Esophagus squamous epithelium (tissue), 5 donors: ENCODE measurements at regions not wholly inside any gene's neighbourhood (a gene's known extent, or its start where the extent isn't known, plus 50 kb on each side); places are given as distances from the start of the nearest gene placed in this dataset.

Experiments
- DNase-seq: peaks from one replicate; lab custom pipeline; 2025; lab: John Stamatoyannopoulos, UW
- H3K27ac ChIP-seq, 4 donors: fragments of 200-600 bp; sonication (generic); one replicate each; pipeline ENCODE4 v1.5.1; 2016 to 2019; ENCODE audit warnings: mild to moderate bottlenecking in 1 of 4
- H3K27me3 ChIP-seq, 4 donors: fragments of 200-600 bp; sonication (generic); 1 replicate in 3 of 4; 2 replicates in 1 of 4; pipeline versions ENCODE4 v1.5.1 to v1.6.0; 2017 to 2021; ENCODE audit warnings: antibody characterized with exemption in 1 of 4
- H3K36me3 ChIP-seq, 3 donors: fragments of 200-600 bp; sonication (generic); one replicate each; pipeline ENCODE4 v1.5.1; 2016 to 2019
- H3K4me1 ChIP-seq, 3 donors: fragments of 200-600 bp; sonication (generic); one replicate each; pipeline ENCODE4 v1.5.1; 2017 to 2019
- H3K4me3 ChIP-seq, 4 donors: fragments of 200-600 bp; sonication (generic); 1 replicate in 3 of 4; 2 replicates in 1 of 4; pipeline ENCODE4 v1.5.1; 2016 to 2019; ENCODE audit warnings: mild to moderate bottlenecking in 2 of 4, moderate library complexity in 1 of 4
- H3K9me3 ChIP-seq, 3 donors: fragments of 200-600 bp; sonication (generic); one replicate each; pipeline ENCODE4 v1.5.1; 2016 to 2019
- POLR2A ChIP-seq, 4 donors: fragments of 450-650 bp; IDR thresholded peaks; one replicate each; pipeline ENCODE4 v1.6.1; 2017; ENCODE audit warnings: antibody characterized with exemption in 4 of 4, mild to moderate bottlenecking in 4 of 4, moderate library complexity in 3 of 4
- WGBS, 2 donors: methylation state at CpG; one replicate each; pipeline ENCODE4 v1.1.5; 2018; 5-methylcytosine and 5-hydroxymethylcytosine counted together
- intact Hi-C: fragments of 100-400 bp; cut with DNase I; formaldehyde crosslinking; loops from one replicate; pipeline ENCODE4 v1.15.0; 2022
- TF ChIP-seq, protein P1 (sequence below), 6 experiments: fragments of 450-650 bp in 4 of 6; fragments of 200-600 bp in 2 of 6; sonication (generic) in 2 of 6; IDR thresholded peaks; one replicate each; pipeline ENCODE4 v1.5.1; 2016 to 2019; ENCODE audit warnings: antibody characterized with exemption in 6 of 6, mild to moderate bottlenecking in 4 of 6, moderate library complexity in 4 of 6
- donor health status: DM: yes; HTN: yes; CAD: no.

DNA sequence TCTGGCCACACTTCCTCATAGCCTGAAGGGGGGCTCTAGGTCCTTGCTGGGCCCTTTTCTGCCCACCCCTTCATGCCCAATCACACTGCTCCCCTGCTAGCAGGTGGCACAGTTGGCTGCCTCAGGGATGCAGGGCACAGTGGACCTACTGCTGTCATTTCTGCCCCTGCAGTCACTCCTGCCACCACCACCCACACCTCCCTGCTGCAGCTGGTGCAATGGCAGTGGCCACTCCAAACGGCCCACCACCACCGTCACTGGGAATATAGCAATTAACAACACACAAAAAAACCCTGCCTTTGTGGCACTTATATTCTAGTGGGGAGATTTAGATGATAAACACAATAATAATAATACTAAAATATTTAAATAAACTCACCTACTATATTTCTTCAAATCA is 162.4 kb upstream of the DUSP10 start:
- H3K9me3 ChIP-seq = no peaks in the 10 kb centered on the region
- DNase-seq = no peak
- no peak overlapping the region for H3K4me3 ChIP-seq
- intact Hi-C loops = no loop called here
- no peak overlapping the region for H3K27ac ChIP-seq
- WGBS, 2 donors = 70 to 81% methylated on average over 2 of the region's 2 CpGs
- no peaks in the 10 kb centered on the region for H3K36me3 ChIP-seq
- TF ChIP-seq, protein P1, sequence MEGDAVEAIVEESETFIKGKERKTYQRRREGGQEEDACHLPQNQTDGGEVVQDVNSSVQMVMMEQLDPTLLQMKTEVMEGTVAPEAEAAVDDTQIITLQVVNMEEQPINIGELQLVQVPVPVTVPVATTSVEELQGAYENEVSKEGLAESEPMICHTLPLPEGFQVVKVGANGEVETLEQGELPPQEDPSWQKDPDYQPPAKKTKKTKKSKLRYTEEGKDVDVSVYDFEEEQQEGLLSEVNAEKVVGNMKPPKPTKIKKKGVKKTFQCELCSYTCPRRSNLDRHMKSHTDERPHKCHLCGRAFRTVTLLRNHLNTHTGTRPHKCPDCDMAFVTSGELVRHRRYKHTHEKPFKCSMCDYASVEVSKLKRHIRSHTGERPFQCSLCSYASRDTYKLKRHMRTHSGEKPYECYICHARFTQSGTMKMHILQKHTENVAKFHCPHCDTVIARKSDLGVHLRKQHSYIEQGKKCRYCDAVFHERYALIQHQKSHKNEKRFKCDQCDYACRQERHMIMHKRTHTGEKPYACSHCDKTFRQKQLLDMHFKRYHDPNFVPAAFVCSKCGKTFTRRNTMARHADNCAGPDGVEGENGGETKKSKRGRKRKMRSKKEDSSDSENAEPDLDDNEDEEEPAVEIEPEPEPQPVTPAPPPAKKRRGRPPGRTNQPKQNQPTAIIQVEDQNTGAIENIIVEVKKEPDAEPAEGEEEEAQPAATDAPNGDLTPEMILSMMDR (IDR thresholded peaks at IDR 0.05) = no peak
- TF ChIP-seq POLR2A (IDR thresholded peaks at IDR 0.05) = no peak
- H3K27me3 ChIP-seq = no peaks in the 10 kb centered on the region
- no peaks in the 10 kb centered on the region for H3K4me1 ChIP-seq

DNA sequence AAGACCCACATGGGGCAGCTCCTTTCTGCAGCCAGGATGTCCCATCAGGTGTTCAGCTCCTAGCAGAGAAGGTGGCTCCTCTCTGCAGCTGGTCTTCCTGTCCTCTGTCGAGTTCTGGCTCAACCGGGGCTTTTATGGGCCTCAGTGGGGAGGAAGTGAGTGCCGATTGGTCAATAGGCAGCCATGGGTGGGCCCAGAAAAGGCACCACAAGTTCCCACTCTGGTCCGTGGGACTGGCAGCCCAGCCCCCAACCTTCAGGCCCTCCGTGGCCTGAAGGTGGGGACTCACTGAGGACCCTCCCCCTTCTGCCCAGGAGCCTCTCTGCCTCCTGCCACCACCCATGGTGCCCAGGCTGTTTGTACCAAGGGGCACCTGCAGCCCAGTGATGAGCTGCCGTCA is 161.7 kb upstream of the DUSP10 start:
- H3K27ac ChIP-seq = no peak overlapping the region
- no peaks in the 10 kb centered on the region for H3K9me3 ChIP-seq
- 80 to 100% methylated on average over 1 of the region's 6 CpGs for WGBS, 2 donors
- no peaks in the 10 kb centered on the region for H3K27me3 ChIP-seq
- intact Hi-C loops = no loop called here
- H3K36me3 ChIP-seq = no peaks in the 10 kb centered on the region
- no peak overlapping the region for H3K4me3 ChIP-seq
- DNase-seq = no peak
- no peaks in the 10 kb centered on the region for H3K4me1 ChIP-seq
- TF ChIP-seq POLR2A (IDR thresholded peaks at IDR 0.05) = no peak
- TF ChIP-seq, protein P1 (IDR thresholded peaks at IDR 0.05) = no peak

DNA sequence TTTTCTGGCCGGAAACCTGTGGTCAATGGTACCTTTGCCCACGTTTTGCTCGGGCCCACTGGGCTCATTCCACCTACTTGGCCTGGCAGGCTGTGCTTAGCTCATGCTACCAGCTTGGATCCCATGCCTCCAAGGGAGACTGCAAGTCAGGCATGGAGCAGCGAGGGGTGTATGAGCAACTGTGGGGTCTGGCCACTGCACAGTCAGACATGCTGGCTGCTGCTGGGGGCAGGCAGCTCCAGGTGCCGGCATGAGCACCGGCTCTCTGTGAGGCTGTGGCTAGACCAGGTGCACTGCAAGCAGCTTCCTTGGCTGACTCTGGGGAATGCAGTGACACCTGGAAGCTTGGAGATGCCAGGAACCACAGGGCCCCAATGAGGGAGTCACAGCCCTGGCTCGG is 161.1 kb upstream of the DUSP10 start:
- Histone ChIP-seq H3K27me3 (no peaks in the 10 kb centered on the region), H3K9me3 (no peaks in the 10 kb centered on the region), H3K27ac (no peak overlapping the region), H3K36me3 (no peaks in the 10 kb centered on the region), H3K4me1 (no peaks in the 10 kb centered on the region), H3K4me3 (no peak overlapping the region)
- DNase-seq = no peak
- WGBS, 2 donors = 66% methylated on average over 4 of the region's 7 CpGs; no CpG with 5 or more reads in 1 of the 2 donors
- TF ChIP-seq, protein P1 (IDR thresholded peaks at IDR 0.05) = no peak
- TF ChIP-seq POLR2A (IDR thresholded peaks at IDR 0.05) = no peak
- intact Hi-C loops = no loop called here

DNA sequence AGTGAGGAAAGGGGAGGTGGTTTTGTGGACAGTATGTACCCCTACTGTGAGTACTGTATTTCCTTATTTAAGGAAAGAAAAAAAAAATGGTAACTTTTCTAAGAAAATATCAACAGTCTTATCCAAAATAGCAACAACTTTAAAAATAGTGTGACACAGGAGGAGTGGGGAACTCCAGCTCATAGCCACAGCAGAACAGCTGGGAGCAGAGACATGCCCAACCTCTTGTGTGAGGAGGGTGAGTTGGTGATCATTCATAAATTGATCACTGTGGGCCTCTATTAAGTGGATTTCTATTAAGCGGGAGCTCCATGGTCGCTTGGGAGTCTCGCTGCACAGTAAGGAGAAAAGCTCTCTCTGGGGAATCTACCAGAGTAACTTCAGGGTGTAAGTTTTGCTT is 158.8 kb upstream of the DUSP10 start:
- H3K4me1 ChIP-seq = no peaks in the 10 kb centered on the region
- no peaks in the 10 kb centered on the region for H3K27me3 ChIP-seq
- DNase-seq = no peak
- no peaks in the 10 kb centered on the region for H3K9me3 ChIP-seq
- H3K4me3 ChIP-seq = no peak overlapping the region
- WGBS, 2 donors = 92 to 96% methylated on average over 3 of the region's 3 CpGs
- no peak overlapping the region for H3K27ac ChIP-seq
- TF ChIP-seq, protein P1 (IDR thresholded peaks at IDR 0.05) = no peak
- TF ChIP-seq POLR2A (IDR thresholded peaks at IDR 0.05) = no peak
- intact Hi-C loops = no loop called here
- no peaks in the 10 kb centered on the region for H3K36me3 ChIP-seq

DNA sequence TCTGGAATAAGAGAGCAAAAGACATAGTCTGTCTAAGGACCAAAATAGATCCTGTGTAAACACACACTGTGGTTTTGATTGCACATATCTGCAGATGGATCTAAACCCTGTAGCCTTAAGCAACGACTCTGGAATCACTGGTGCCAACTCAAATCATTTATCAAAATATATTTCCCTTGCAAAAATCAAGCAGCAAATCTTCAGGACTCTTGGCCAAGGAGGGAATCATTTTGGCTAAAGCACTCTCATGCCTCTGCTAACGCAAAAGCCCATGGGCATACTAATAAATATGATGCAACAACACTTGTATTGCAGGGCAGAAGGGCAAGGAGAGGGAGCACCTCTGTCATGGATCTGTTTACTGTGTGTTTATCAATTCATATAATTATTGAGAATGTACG is 155.4 kb upstream of the DUSP10 start:
- Histone ChIP-seq H3K27ac (no peak overlapping the region), H3K9me3 (no peaks in the 10 kb centered on the region), H3K36me3 (no peaks in the 10 kb centered on the region), H3K4me1 (no peaks in the 10 kb centered on the region), H3K4me3 (no peak overlapping the region), H3K27me3 (no peaks in the 10 kb centered on the region)
- TF ChIP-seq POLR2A (IDR thresholded peaks at IDR 0.05) = no peak
- TF ChIP-seq, protein P1 (IDR thresholded peaks at IDR 0.05) = no peak
- intact Hi-C loops = no loop called here
- WGBS, 2 donors = 16 to 23% methylated on average over 3 of the region's 3 CpGs
- DNase-seq = no peak
